ENCODE measurements at regions not wholly inside any gene's neighbourhood (a gene's known extent, or its start where the extent isn't known, plus 50 kb on each side); places are given as distances from the start of the nearest gene placed in this dataset.

GRCh38 chr20:39326050-39326449 lies 363.9 kb downstream of the DHX35 start:
- DNase-seq = no peak

- DNase-seq = no peak
These were observed 356.8 kb downstream of the DHX35 start for GRCh38 chr20:39318911-39319310.

GRCh38 chr20:39312676-39313075 lies 350.5 kb downstream of the DHX35 start:
- no peak for DNase-seq

GRCh38 chr20:39311851-39312506 lies 349.8 kb downstream of the DHX35 start:
- no peak for DNase-seq

GRCh38 chr20:39310363-39310995 lies 348.3 kb downstream of the DHX35 start:
- no peak for DNase-seq

GRCh38 chr20:39309458-39309857 lies 347.3 kb downstream of the DHX35 start:
- DNase-seq = no peak

- DNase-seq = no peak
These were observed 340.2 kb downstream of the DHX35 start for GRCh38 chr20:39302312-39302711.

- DNase-seq = no peak
These were observed 337.6 kb downstream of the DHX35 start for GRCh38 chr20:39299783-39300182.

- DNase-seq = no peak
These were observed 336.7 kb downstream of the DHX35 start for GRCh38 chr20:39298571-39299506.

GRCh38 chr20:39298121-39298520 lies 336.0 kb downstream of the DHX35 start:
- DNase-seq = no peak

GRCh38 chr20:39295301-39295700 lies 333.2 kb downstream of the DHX35 start:
- no peak for DNase-seq

GRCh38 chr20:39294137-39294725 lies 332.1 kb downstream of the DHX35 start:
- DNase-seq = no peak

- DNase-seq = no peak
These were observed 330.1 kb downstream of the DHX35 start for GRCh38 chr20:39292193-39292736.

GRCh38 chr20:39291301-39291700 lies 329.2 kb downstream of the DHX35 start:
- DNase-seq = no peak

GRCh38 chr20:39290575-39290974 lies 328.4 kb downstream of the DHX35 start:
- DNase-seq = no peak

- DNase-seq = no peak
These were observed 327.7 kb downstream of the DHX35 start for GRCh38 chr20:39289831-39290230.

GRCh38 chr20:39289316-39289715 lies 327.2 kb downstream of the DHX35 start:
- no peak for DNase-seq

- DNase-seq = no peak
These were observed 321.3 kb downstream of the DHX35 start for GRCh38 chr20:39283464-39283863.

- DNase-seq = no peak
These were observed 320.5 kb downstream of the DHX35 start for GRCh38 chr20:39282619-39283092.

GRCh38 chr20:39280875-39281274 lies 318.7 kb downstream of the DHX35 start:
- DNase-seq = no peak

GRCh38 chr20:39278230-39278788 lies 316.2 kb downstream of the DHX35 start:
- DNase-seq = no peak

- no peak for DNase-seq
These were observed 315.0 kb downstream of the DHX35 start for GRCh38 chr20:39277185-39277584.
